Spleen (tissue), 11 donors: ENCODE measurements at regions not wholly inside any gene's neighbourhood (a gene's known extent, or its start where the extent isn't known, plus 50 kb on each side); places are given as distances from the start of the nearest gene placed in this dataset.

Experiments
- DNase-seq: peaks from one replicate; pipeline ENCODE4 v3.0.0-alpha.2; 2020
- H3K27ac ChIP-seq, 8 donors: fragments of 200-600 bp; sonication (generic) in 7 of 8; 1 replicate in 4 of 8; 2 replicates in 4 of 8; pipeline versions ENCODE4 v1.5.0 to v1.8.0; 2016 to 2021; ENCODE audit warnings: inconsistent platforms in 4 of 8, mild to moderate bottlenecking in 4 of 8, moderate library complexity in 1 of 8
- H3K27me3 ChIP-seq, 7 donors: fragments of 200-600 bp; sonication (generic) in 6 of 7; replicated peaks in 1 of 7; 1 replicate in 4 of 7; 2 replicates in 3 of 7; pipeline versions ENCODE4 v1.5.0 to v1.8.0; 2016 to 2021; ENCODE audit warnings: inconsistent platforms in 3 of 7, mild to moderate bottlenecking in 1 of 7
- H3K36me3 ChIP-seq, 6 donors: fragments of 200-600 bp; sonication (generic) in 5 of 6; 1 replicate in 4 of 6; 2 replicates in 2 of 6; pipeline versions ENCODE4 v1.5.0 to v1.8.0; 2016 to 2021; ENCODE audit warnings: inconsistent platforms in 2 of 6
- H3K4me1 ChIP-seq, 6 donors: fragments of 200-600 bp; sonication (generic) in 5 of 6; 1 replicate in 3 of 6; 2 replicates in 3 of 6; pipeline versions ENCODE4 v1.5.0 to v1.8.0; 2016 to 2021; ENCODE audit warnings: inconsistent platforms in 3 of 6
- H3K4me3 ChIP-seq, 8 donors: fragments of 200-600 bp; sonication (generic) in 7 of 8; 1 replicate in 4 of 8; 2 replicates in 4 of 8; pipeline versions ENCODE4 v1.5.0 to v1.8.0; 2016 to 2021; ENCODE audit warnings: inconsistent platforms in 4 of 8, mild to moderate bottlenecking in 4 of 8, moderate library complexity in 2 of 8
- H3K9me3 ChIP-seq, 8 donors: fragments of 200-600 bp; sonication (generic) in 7 of 8; 1 replicate in 4 of 8; 2 replicates in 4 of 8; pipeline versions ENCODE4 v1.5.0 to v1.8.0; 2016 to 2021; ENCODE audit warnings: inconsistent platforms in 4 of 8
- CTCF ChIP-seq, 11 experiments: fragments of 200-600 bp in 7 of 11; fragments of 450-650 bp in 4 of 11; sonication (generic) in 4 of 11; IDR thresholded peaks in 8 of 11; conservative IDR thresholded peaks in 3 of 11; 1 replicate in 7 of 11; 2 replicates in 4 of 11; pipeline versions ENCODE4 v1.4.0 to v1.8.0; 2016 to 2021; ENCODE audit warnings: antibody characterized with exemption in 11 of 11, inconsistent platforms in 4 of 11, mild to moderate bottlenecking in 1 of 11
- POLR2A ChIP-seq, 3 donors: fragments of 450-650 bp; IDR thresholded peaks; one replicate each; pipeline ENCODE4 v1.5.1; 2017; ENCODE audit warnings: antibody characterized with exemption in 3 of 3, mild to moderate bottlenecking in 1 of 3
- POLR2AphosphoS5 ChIP-seq, 3 donors: sonication (generic); formaldehyde crosslinking; IDR thresholded peaks; one replicate each; pipeline ENCODE4 v1.5.1; 2017; ENCODE audit warnings: antibody characterized with exemption in 3 of 3
- WGBS, 5 donors: extraction: QIAGEN DNeasy Blood & Tissue Kit in 3 of 5; methylation state at CpG; one replicate each; pipeline versions ENCODE4 v1.1.5 to v1.1.7; 2013 to 2018; 5-methylcytosine and 5-hydroxymethylcytosine counted together
- intact Hi-C: fragments of 100-400 bp; cut with DNase I; formaldehyde crosslinking; loops from one replicate; pipeline ENCODE4 v1.15.0; 2023; ENCODE audit warnings: low total_unique reads
- donor health status: healthy with polysubstance abuse.
- donor health status: DM: no; HTN: no; CAD: no; lungs with moderate emphysema.
- donor health status: DM: no; HTN: no; CAD: no.
- donor health status: Bipolar disorder and iron deficiency.
- donor health status: healthy.
- donor health status: DM: no; HTN: no; CAD: no.
- donor health status: DM: yes; HTN: yes; CAD: no.

- intact Hi-C loops: no loop called here
- Histone ChIP-seq H3K9me3 (no peaks in the 10 kb centered on the region), H3K4me3 (no peak overlapping the region), H3K36me3 (no peaks in the 10 kb centered on the region), H3K27me3 (no peaks in the 10 kb centered on the region), H3K27ac (no peak overlapping the region), H3K4me1 (no peaks in the 10 kb centered on the region)
- TF ChIP-seq CTCF (IDR thresholded peaks at IDR 0.05 in 8 of 11, conservative IDR thresholded peaks at IDR 0.05 in 3 of 11) (no peak), POLR2AphosphoS5 (IDR thresholded peaks at IDR 0.05) (no peak), POLR2A (IDR thresholded peaks at IDR 0.05) (no peak)
- WGBS, 5 donors: 82 to 95% (median 93%) methylated on average over 3 of the region's 3 CpGs
- no peak for DNase-seq
These were observed 794.5 kb upstream of the CELF2 start for GRCh38 chr10:10223131-10223530.

- Histone ChIP-seq H3K27ac (no peak overlapping the region), H3K4me1 (no peaks in the 10 kb centered on the region), H3K4me3 (no peak overlapping the region), H3K9me3 (peaks cover 0 to 11% (median 7%) of the 10 kb centered on the region in 8 donors), H3K36me3 (no peaks in the 10 kb centered on the region), H3K27me3 (no peaks in the 10 kb centered on the region)
- TF ChIP-seq POLR2A (IDR thresholded peaks at IDR 0.05) (no peak), CTCF (IDR thresholded peaks at IDR 0.05 in 8 of 11, conservative IDR thresholded peaks at IDR 0.05 in 3 of 11) (no peak), POLR2AphosphoS5 (IDR thresholded peaks at IDR 0.05) (no peak)
- WGBS, 5 donors: 49 to 65% (median 56%) methylated on average over 4 of the region's 4 CpGs
- no peak for DNase-seq
- intact Hi-C loops: no loop called here
These were observed 792.5 kb upstream of the CELF2 start for GRCh38 chr10:10225136-10225676.

DNA sequence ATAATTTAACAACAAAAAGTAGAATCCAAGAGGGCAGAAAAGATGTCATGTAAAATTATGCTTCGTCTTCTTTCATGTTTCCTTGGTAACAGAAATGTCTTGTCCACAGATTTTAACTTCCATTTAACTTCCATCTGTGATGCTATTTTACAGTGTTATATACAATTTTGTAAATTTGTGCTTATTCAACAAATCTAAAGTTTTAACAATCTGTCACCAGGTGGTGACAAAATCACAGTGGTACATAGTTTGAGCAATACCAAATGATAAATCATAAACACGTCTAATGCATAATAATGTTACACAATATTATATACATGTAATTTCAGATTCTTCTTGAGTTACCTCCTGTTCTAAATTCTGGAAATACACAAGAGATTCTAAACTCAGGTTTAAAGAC, 784.4 kb upstream of the CELF2 start:
- DNase-seq: no peak
- no peak for TF ChIP-seq POLR2AphosphoS5 (IDR thresholded peaks at IDR 0.05)
- TF ChIP-seq POLR2A (IDR thresholded peaks at IDR 0.05): no peak
- TF ChIP-seq CTCF (IDR thresholded peaks at IDR 0.05 in 8 of 11, conservative IDR thresholded peaks at IDR 0.05 in 3 of 11): no peak
- WGBS, 5 donors: 58 to 71% (median 59%) methylated on average over 2 of the region's 2 CpGs
- peaks cover 0 to 11% (median 7%) of the 10 kb centered on the region in 8 donors for H3K9me3 ChIP-seq
- no peaks in the 10 kb centered on the region for H3K4me1 ChIP-seq
- H3K4me3 ChIP-seq: no peak overlapping the region
- intact Hi-C loops: no loop called here
- no peaks in the 10 kb centered on the region for H3K36me3 ChIP-seq
- no peaks in the 10 kb centered on the region for H3K27me3 ChIP-seq
- H3K27ac ChIP-seq: no peak overlapping the region

DNA sequence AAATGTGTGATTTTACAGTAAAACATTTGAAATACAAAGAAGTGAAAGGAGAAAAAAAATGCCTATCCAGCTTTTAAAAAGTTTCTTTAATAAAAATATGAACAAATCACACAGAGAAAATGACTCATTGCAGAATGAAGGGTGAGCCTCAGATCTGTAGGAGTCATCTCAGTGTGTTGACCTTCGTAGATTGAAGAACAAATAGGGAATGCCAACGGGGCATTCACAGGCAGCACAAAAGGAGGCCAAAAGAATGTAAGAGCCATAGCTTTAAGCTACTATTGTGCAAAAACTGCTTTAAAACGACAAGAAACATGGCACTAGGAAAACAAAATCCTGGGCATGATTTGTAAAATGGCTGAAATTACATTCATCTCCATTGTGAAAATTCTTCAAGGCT, 782.7 kb upstream of the CELF2 start:
- no peak overlapping the region for H3K4me3 ChIP-seq
- H3K36me3 ChIP-seq: no peaks in the 10 kb centered on the region
- H3K27ac ChIP-seq: no peak overlapping the region
- no peaks in the 10 kb centered on the region for H3K27me3 ChIP-seq
- peaks cover 0 to 2% (median under 1%) of the 10 kb centered on the region in 8 donors for H3K9me3 ChIP-seq
- intact Hi-C loops: no loop called here
- WGBS, 5 donors: 60 to 80% (median 69%) methylated on average over 3 of the region's 3 CpGs
- DNase-seq: no peak
- H3K4me1 ChIP-seq: no peaks in the 10 kb centered on the region
- no peak for TF ChIP-seq CTCF (IDR thresholded peaks at IDR 0.05 in 8 of 11, conservative IDR thresholded peaks at IDR 0.05 in 3 of 11)
- TF ChIP-seq POLR2A (IDR thresholded peaks at IDR 0.05): no peak
- TF ChIP-seq POLR2AphosphoS5 (IDR thresholded peaks at IDR 0.05): no peak
